SU-DHL-6 (cell line): ENCODE measurements at regions not wholly inside any gene's neighbourhood (a gene's known extent, or its start where the extent isn't known, plus 50 kb on each side); places are given as distances from the start of the nearest gene placed in this dataset.

Experiments
- H2AFZ ChIP-seq: fragments of 200-600 bp; sonication (generic); 2 replicates; pipeline ENCODE4 v1.6.1; 2014; ENCODE audit warnings: low read depth, mild to moderate bottlenecking, moderate library complexity, mixed read lengths, antibody characterized with exemption, low read length; ENCODE audit not compliant: severe bottlenecking
- H3F3A ChIP-seq: fragments of 200-600 bp; shearing (Covaris generic); 2 replicates; pipeline ENCODE4 v1.6.0; 2016; ENCODE audit warnings: antibody characterized with exemption, mild to moderate bottlenecking; ENCODE audit not compliant: insufficient read depth
- H3K27ac ChIP-seq: fragments of 200-600 bp; sonication (generic); 2 replicates; pipeline ENCODE4 v1.5.1; 2016; ENCODE audit warnings: low read depth, mild to moderate bottlenecking, low read length, moderate library complexity, mixed read lengths
- H3K27me3 ChIP-seq: fragments of 200-600 bp; sonication (generic), shearing (Covaris generic); 2 replicates; pipeline ENCODE4 v1.6.0; 2014; ENCODE audit warnings: mild to moderate bottlenecking, low read length
- H3K36me3 ChIP-seq: fragments of 200-600 bp; sonication (generic); 2 replicates; pipeline ENCODE4 v1.6.1; 2014; ENCODE audit warnings: mild to moderate bottlenecking, low read length, mixed read lengths
- H3K4me2 ChIP-seq: fragments of 300-600, 200-600 bp; shearing (Covaris generic), sonication (generic); 2 replicates; pipeline ENCODE4 v1.6.0; 2014; ENCODE audit warnings: low read length, low read depth, mild to moderate bottlenecking; ENCODE audit not compliant: poor library complexity, severe bottlenecking
- H3K4me3 ChIP-seq: fragments of 200-600 bp; sonication (generic); 2 replicates; pipeline ENCODE4 v1.5.1; 2014; ENCODE audit warnings: antibody characterized with exemption, low read length, mild to moderate bottlenecking, mixed read lengths; ENCODE audit not compliant: insufficient read depth, poor library complexity, severe bottlenecking
- H3K79me2 ChIP-seq: fragments of 200-600 bp; sonication (generic); 2 replicates; pipeline ENCODE4 v1.6.1; 2014; ENCODE audit warnings: mild to moderate bottlenecking, low read length, moderate library complexity; ENCODE audit not compliant: insufficient read depth
- H3K9ac ChIP-seq: fragments of 200-600 bp; sonication (generic); 2 replicates; pipeline ENCODE4 v1.7.0; 2014; ENCODE audit warnings: mild to moderate bottlenecking, low read length
- H3K9me2 ChIP-seq: fragments of 200-600 bp; sonication (generic); replicated peaks from 2 replicates; pipeline ENCODE4 v1.6.1; 2014; ENCODE audit warnings: low read length; ENCODE audit not compliant: insufficient read depth
- H3K9me3 ChIP-seq: fragments of 200-600 bp; sonication (generic); 2 replicates; pipeline ENCODE4 v1.6.1; 2014; ENCODE audit warnings: low read length, mixed read lengths; ENCODE audit not compliant: insufficient read depth
- H4K20me1 ChIP-seq: fragments of 200-600 bp; sonication (generic); 2 replicates; pipeline ENCODE4 v1.6.1; 2014; ENCODE audit warnings: low read depth, mild to moderate bottlenecking, antibody characterized with exemption, low read length, moderate library complexity, mixed read lengths
- EZH2phosphoT487 ChIP-seq: fragments of 200-600 bp; sonication (generic), shearing (Covaris generic); conservative IDR thresholded peaks from 2 replicates; pipeline ENCODE4 v1.6.1; 2018; ENCODE audit warnings: mild to moderate bottlenecking, antibody characterized with exemption, low read length, moderate library complexity, mixed read lengths
- TF ChIP-seq, protein P1 (sequence below): fragments of 200-600 bp; sonication (generic); IDR thresholded peaks from one replicate; pipeline ENCODE4 v1.5.1; 2017; ENCODE audit warnings: antibody characterized with exemption, mild to moderate bottlenecking, low read length, moderate library complexity; ENCODE audit not compliant: insufficient read depth, poor library complexity, severe bottlenecking

DNA sequence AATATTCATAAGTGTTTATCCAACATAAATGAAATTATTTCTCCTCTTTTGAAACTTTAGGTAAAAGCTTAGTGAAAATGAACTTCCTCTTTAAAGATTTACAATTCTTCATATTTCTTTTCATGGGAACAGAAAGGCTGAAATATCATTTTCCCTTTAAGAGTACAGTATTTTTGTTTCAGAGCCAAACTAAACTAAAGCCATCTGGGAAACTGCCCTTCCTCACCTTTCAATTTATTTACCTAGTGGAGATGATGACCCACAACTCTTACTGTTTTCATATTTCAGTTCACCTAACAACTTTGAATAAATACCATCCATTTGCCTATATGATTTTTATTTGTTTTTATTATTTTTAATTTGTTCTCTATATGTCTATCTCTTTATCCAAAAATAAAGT, 105.4 kb downstream of the ALX1 start:
- H3K36me3 ChIP-seq = no peaks in the 10 kb centered on the region
- no peak overlapping the region for H3K27ac ChIP-seq
- no peaks in the 10 kb centered on the region for H4K20me1 ChIP-seq
- H3K4me2 ChIP-seq = no peak overlapping the region
- H2AFZ ChIP-seq = no peak overlapping the region
- TF ChIP-seq, protein P1, sequence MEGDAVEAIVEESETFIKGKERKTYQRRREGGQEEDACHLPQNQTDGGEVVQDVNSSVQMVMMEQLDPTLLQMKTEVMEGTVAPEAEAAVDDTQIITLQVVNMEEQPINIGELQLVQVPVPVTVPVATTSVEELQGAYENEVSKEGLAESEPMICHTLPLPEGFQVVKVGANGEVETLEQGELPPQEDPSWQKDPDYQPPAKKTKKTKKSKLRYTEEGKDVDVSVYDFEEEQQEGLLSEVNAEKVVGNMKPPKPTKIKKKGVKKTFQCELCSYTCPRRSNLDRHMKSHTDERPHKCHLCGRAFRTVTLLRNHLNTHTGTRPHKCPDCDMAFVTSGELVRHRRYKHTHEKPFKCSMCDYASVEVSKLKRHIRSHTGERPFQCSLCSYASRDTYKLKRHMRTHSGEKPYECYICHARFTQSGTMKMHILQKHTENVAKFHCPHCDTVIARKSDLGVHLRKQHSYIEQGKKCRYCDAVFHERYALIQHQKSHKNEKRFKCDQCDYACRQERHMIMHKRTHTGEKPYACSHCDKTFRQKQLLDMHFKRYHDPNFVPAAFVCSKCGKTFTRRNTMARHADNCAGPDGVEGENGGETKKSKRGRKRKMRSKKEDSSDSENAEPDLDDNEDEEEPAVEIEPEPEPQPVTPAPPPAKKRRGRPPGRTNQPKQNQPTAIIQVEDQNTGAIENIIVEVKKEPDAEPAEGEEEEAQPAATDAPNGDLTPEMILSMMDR = no peak
- TF ChIP-seq EZH2phosphoT487 = no peak
- H3K79me2 ChIP-seq = no peaks in the 10 kb centered on the region
- H3K27me3 ChIP-seq = no peaks in the 10 kb centered on the region
- no peaks in the 10 kb centered on the region for H3K9me2 ChIP-seq
- H3K9ac ChIP-seq = no peak overlapping the region
- H3K4me3 ChIP-seq = no peak overlapping the region
- H3K9me3 ChIP-seq = no peaks in the 10 kb centered on the region
- H3F3A ChIP-seq = no peaks in the 10 kb centered on the region

DNA sequence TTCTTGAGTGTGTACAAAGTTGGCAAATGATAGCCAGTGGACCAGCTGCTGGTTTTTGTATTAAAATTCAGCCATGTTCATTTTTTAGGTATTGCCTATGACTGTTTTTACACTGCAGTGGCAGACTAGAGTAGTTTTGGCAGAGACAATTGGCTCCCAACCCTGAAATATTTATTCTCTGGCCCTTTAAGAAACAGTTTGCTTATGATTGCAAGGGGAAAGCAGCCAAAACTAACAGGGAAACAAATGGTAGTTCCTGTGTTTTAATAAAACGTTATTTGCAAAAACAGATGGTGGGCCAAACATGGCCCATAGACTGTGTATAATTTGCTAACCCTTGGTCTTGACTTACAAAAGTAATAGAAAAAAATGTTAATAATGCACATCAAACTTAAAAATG, 110.2 kb downstream of the ALX1 start:
- Histone ChIP-seq H3K79me2 (no peaks in the 10 kb centered on the region), H3K27ac (no peak overlapping the region), H3K9me3 (no peaks in the 10 kb centered on the region), H3K27me3 (no peaks in the 10 kb centered on the region), H3K4me2 (no peak overlapping the region), H3F3A (no peaks in the 10 kb centered on the region), H3K9ac (no peak overlapping the region), H3K4me3 (no peak overlapping the region), H3K9me2 (no peaks in the 10 kb centered on the region), H3K36me3 (no peaks in the 10 kb centered on the region), H4K20me1 (no peaks in the 10 kb centered on the region), H2AFZ (no peak overlapping the region)
- TF ChIP-seq, protein P1 = no peak
- no peak for TF ChIP-seq EZH2phosphoT487

DNA sequence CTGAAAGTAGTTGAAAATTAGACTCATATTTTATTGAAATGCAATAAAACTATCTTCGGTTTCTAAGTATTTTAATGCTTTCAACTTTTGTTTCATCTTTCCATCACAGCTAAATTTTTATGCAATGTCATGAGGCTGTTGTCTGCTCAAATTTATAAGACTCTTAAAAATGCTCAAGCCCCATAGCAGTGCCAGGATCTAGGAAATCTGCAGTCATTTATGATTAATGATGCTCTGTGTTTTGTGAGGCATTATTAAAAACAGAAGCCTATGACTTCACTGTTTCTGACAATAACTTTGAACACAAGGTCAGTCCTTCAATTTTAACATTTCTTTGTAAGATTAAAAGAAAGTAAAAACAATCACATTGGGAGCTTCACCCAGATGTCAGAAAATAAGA, 112.5 kb downstream of the ALX1 start:
- H3K9me2 ChIP-seq = no peaks in the 10 kb centered on the region
- no peak overlapping the region for H3K27ac ChIP-seq
- no peak overlapping the region for H3K4me2 ChIP-seq
- no peaks in the 10 kb centered on the region for H3K27me3 ChIP-seq
- H4K20me1 ChIP-seq = no peaks in the 10 kb centered on the region
- H3K79me2 ChIP-seq = no peaks in the 10 kb centered on the region
- H2AFZ ChIP-seq = no peak overlapping the region
- TF ChIP-seq, protein P1 = no peak
- no peak for TF ChIP-seq EZH2phosphoT487
- no peak overlapping the region for H3K4me3 ChIP-seq
- no peaks in the 10 kb centered on the region for H3F3A ChIP-seq
- H3K36me3 ChIP-seq = no peaks in the 10 kb centered on the region
- H3K9me3 ChIP-seq = no peaks in the 10 kb centered on the region
- H3K9ac ChIP-seq = no peak overlapping the region

DNA sequence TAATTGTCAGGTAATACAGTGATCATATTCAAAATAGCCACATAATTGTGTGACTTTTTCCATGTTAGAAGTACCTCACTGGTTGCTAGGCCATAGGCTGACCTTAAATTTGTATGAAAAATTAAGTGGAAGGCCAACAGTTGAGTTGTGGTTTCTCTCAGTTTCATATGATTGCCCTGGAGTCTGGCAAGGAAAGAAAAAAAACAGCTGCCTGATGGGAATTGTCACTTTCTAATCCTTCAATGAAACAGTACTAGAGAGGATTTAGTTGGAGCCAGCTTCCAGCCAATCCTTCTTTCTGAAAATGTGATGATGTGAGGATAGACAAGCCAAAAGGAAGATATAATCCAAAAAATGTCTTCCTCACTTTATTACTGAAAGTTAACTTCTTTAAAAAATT, 113.6 kb downstream of the ALX1 start:
- H2AFZ ChIP-seq = no peak overlapping the region
- TF ChIP-seq, protein P1 = no peak
- TF ChIP-seq EZH2phosphoT487 = no peak

More for the DNA sequence above, 113.6 kb downstream of the ALX1 start:
- Histone ChIP-seq H4K20me1 (0 out of 2 replicates have a peak, but pooled peaks cover 3% of the 10 kb centered on the region), H3F3A (no peaks in the 10 kb centered on the region), H3K79me2 (no peaks in the 10 kb centered on the region), H3K9ac (no peak overlapping the region), H3K36me3 (no peaks in the 10 kb centered on the region), H3K4me3 (no peak overlapping the region), H3K9me2 (no peaks in the 10 kb centered on the region), H3K9me3 (no peaks in the 10 kb centered on the region), H3K27ac (no peak overlapping the region), H3K27me3 (no peaks in the 10 kb centered on the region), H3K4me2 (no peak overlapping the region)
